H1 (cell line): ENCODE measurements at regions not wholly inside any gene's neighbourhood (a gene's known extent, or its start where the extent isn't known, plus 50 kb on each side); places are given as distances from the start of the nearest gene placed in this dataset.

ENCODE experiments used
- CTCF ChIA-PET: fragments of 300-600 bp; sonication (Branson Sonifier 250); formaldehyde crosslinking; loops from one replicate; lab custom pipeline; 2021; ENCODE audit not compliant: partially characterized antibody; lab: Charles Lee
- POLR2A ChIA-PET: fragments of 300-600 bp; sonication (Branson Sonifier 250); formaldehyde crosslinking; loops from one replicate; lab custom pipeline; 2021; ENCODE audit warnings: inconsistent platforms; ENCODE audit not compliant: partially characterized antibody; lab: Charles Lee
- DNase-seq, 2 experiments: peaks; one replicate each; pipeline versions ENCODE4 v3.0.0 to v3.0.0-alpha.2; 2010 to 2022; ENCODE audit warnings: low spot score in 2 of 2, low read depth in 1 of 2, mixed read lengths in 1 of 2
- FAIRE-seq: peaks from 2 replicates; lab custom pipeline; 2011; peaks lifted over from hg19 to GRCh38; lab: Jason Lieb, UNC
- H2AFZ ChIP-seq: 2 replicates; pipeline ENCODE4 v1.8.1; 2012; ENCODE audit warnings: low read length, inconsistent platforms
- H2AK5ac ChIP-seq: 2 replicates; pipeline ENCODE4 v1.6.1; 2013; ENCODE audit warnings: low read depth, low read length
- H2BK120ac ChIP-seq: replicated peaks from 2 replicates; pipeline ENCODE3; 2013; ENCODE audit warnings: low read depth, low read length, inconsistent platforms
- H2BK12ac ChIP-seq: 2 replicates; pipeline ENCODE4 v1.6.1; 2013; ENCODE audit warnings: low read depth, low read length
- H2BK15ac ChIP-seq: 2 replicates; pipeline ENCODE4 v1.6.1; 2013; ENCODE audit warnings: low read length
- H2BK20ac ChIP-seq: 2 replicates; pipeline ENCODE4 v1.6.1; 2013; ENCODE audit warnings: low read length
- H2BK5ac ChIP-seq: 2 replicates; pipeline ENCODE4 v1.6.1; 2013; ENCODE audit warnings: low read depth, low read length
- H3K14ac ChIP-seq: 2 replicates; pipeline ENCODE4 v1.6.1; 2013; ENCODE audit warnings: inconsistent platforms; ENCODE audit not compliant: insufficient read length
- H3K18ac ChIP-seq: 2 replicates; pipeline ENCODE4 v1.6.1; 2013; ENCODE audit warnings: low read length; ENCODE audit errors: extremely low read depth
- H3K23ac ChIP-seq: 2 replicates; pipeline ENCODE4 v1.6.1; 2013; ENCODE audit warnings: inconsistent platforms; ENCODE audit not compliant: insufficient read length
- H3K23me2 ChIP-seq: 2 replicates; pipeline ENCODE4 v1.6.1; 2013; ENCODE audit warnings: low read depth, low read length
- H3K27ac ChIP-seq: 2 replicates; pipeline ENCODE4 v1.6.1; 2011; ENCODE audit warnings: low read depth, low read length, inconsistent platforms
- H3K27me3 ChIP-seq, 4 experiments: replicated peaks in 1 of 4; 1 replicate in 1 of 4; 2 replicates in 3 of 4; pipeline versions ENCODE4 v1.6.1 to v1.8.1; 2011 to 2013; ENCODE audit warnings: low read length in 3 of 4, mild to moderate bottlenecking in 3 of 4, inconsistent platforms in 2 of 4, mixed read lengths in 2 of 4, moderate library complexity in 1 of 4; ENCODE audit not compliant: control insufficient read depth in 3 of 4, insufficient read depth in 3 of 4; ENCODE audit errors: extremely low read depth in 1 of 4
- H3K36me3 ChIP-seq, 4 experiments: 2 replicates each; pipeline versions ENCODE4 v1.6.1 to v1.8.1; 2011 to 2013; ENCODE audit warnings: mild to moderate bottlenecking in 4 of 4, low read length in 3 of 4, moderate library complexity in 2 of 4, control low read depth in 1 of 4, inconsistent platforms in 1 of 4; ENCODE audit not compliant: insufficient read depth in 4 of 4, control insufficient read depth in 2 of 4
- H3K4ac ChIP-seq: replicated peaks from 2 replicates; pipeline ENCODE3; 2013; ENCODE audit warnings: low read length, low read depth, mixed read lengths, inconsistent platforms; ENCODE audit not compliant: insufficient read length
- H3K4me1 ChIP-seq, 4 experiments: replicated peaks in 1 of 4; 1 replicate in 1 of 4; 2 replicates in 3 of 4; pipeline versions ENCODE4 v1.6.1 to v1.8.1; 2011 to 2013; ENCODE audit warnings: low read length in 3 of 4, inconsistent platforms in 2 of 4, mixed read lengths in 1 of 4; ENCODE audit not compliant: insufficient read depth in 4 of 4, control insufficient read depth in 3 of 4
- H3K4me2 ChIP-seq, 2 experiments: 2 replicates each; pipeline versions ENCODE4 v1.6.1 to v1.8.1; 2011 to 2013; ENCODE audit warnings: low read depth in 2 of 2, low read length in 2 of 2, control low read depth in 1 of 2, inconsistent platforms in 1 of 2, mild to moderate bottlenecking in 1 of 2; ENCODE audit not compliant: insufficient read depth in 1 of 2
- H3K4me3 ChIP-seq, 4 experiments: fragments of 200-600, 300-600 bp in 1 of 4; sonication (generic), shearing (Covaris generic), sonication (Bioruptor Twin) in 1 of 4; 2 replicates each; pipeline versions ENCODE4 v1.5.1 to v1.8.1; 2011 to 2016; ENCODE audit warnings: low read length in 4 of 4, low read depth in 3 of 4, control low read depth in 2 of 4, inconsistent platforms in 2 of 4, mild to moderate bottlenecking in 2 of 4, mixed read lengths in 1 of 4, moderate library complexity in 1 of 4; ENCODE audit not compliant: insufficient read depth in 2 of 4; ENCODE audit errors: extremely low read depth in 1 of 4
- H3K56ac ChIP-seq: replicated peaks from 2 replicates; pipeline ENCODE3; 2013; ENCODE audit warnings: low read depth, mild to moderate bottlenecking, mixed read lengths, low read length, inconsistent platforms; ENCODE audit not compliant: insufficient read length
- H3K79me1 ChIP-seq: 2 replicates; pipeline ENCODE4 v1.6.1; 2013; ENCODE audit warnings: low read depth, low read length, control low read depth
- H3K79me2 ChIP-seq, 2 experiments: 2 replicates each; pipeline versions ENCODE4 v1.6.1 to v1.8.1; 2012 to 2013; ENCODE audit warnings: low read length in 2 of 2, mild to moderate bottlenecking in 2 of 2, inconsistent platforms in 1 of 2; ENCODE audit not compliant: insufficient read depth in 2 of 2, control insufficient read depth in 1 of 2
- H3K9ac ChIP-seq, 4 experiments: replicated peaks in 1 of 4; 1 replicate in 1 of 4; 2 replicates in 3 of 4; pipeline versions ENCODE4 v1.6.1 to v1.8.1; 2011 to 2013; ENCODE audit warnings: low read depth in 3 of 4, low read length in 3 of 4, control low read depth in 2 of 4, mild to moderate bottlenecking in 2 of 4, moderate library complexity in 2 of 4, inconsistent platforms in 1 of 4; ENCODE audit errors: extremely low read depth in 1 of 4
- H3K9me3 ChIP-seq, 2 experiments: 2 replicates each; pipeline versions ENCODE4 v1.6.1 to v1.8.1; 2012 to 2013; ENCODE audit warnings: mild to moderate bottlenecking in 2 of 2, moderate library complexity in 2 of 2, control low read depth in 1 of 2, inconsistent platforms in 1 of 2, low read depth in 1 of 2, low read length in 1 of 2, mixed read lengths in 1 of 2; ENCODE audit not compliant: insufficient read depth in 2 of 2
- H4K20me1 ChIP-seq, 2 experiments: replicated peaks in 1 of 2; 2 replicates each; pipeline versions ENCODE3 to v1.8.1; 2011 to 2013; ENCODE audit warnings: inconsistent platforms in 2 of 2, low read length in 2 of 2, mild to moderate bottlenecking in 1 of 2; ENCODE audit not compliant: insufficient read depth in 2 of 2, control insufficient read depth in 1 of 2
- H4K5ac ChIP-seq: 2 replicates; pipeline ENCODE4 v1.6.1; 2013; ENCODE audit warnings: low read length, low read depth, mixed read lengths, inconsistent platforms; ENCODE audit not compliant: insufficient read length
- H4K8ac ChIP-seq: 2 replicates; pipeline ENCODE4 v1.8.0; 2013; ENCODE audit warnings: mild to moderate bottlenecking, moderate library complexity, low read length, inconsistent platforms; ENCODE audit not compliant: insufficient read depth; ENCODE audit errors: extremely low read depth
- H4K91ac ChIP-seq: replicated peaks from 2 replicates; pipeline ENCODE3; 2013; ENCODE audit warnings: low read length, mixed read lengths, inconsistent platforms; ENCODE audit not compliant: insufficient read length
- BCL11A ChIP-seq, 2 experiments: IDR thresholded peaks; one replicate each; pipeline ENCODE4 v1.6.1; 2011; ENCODE audit warnings: low read depth in 2 of 2, low read length in 2 of 2, mild to moderate bottlenecking in 2 of 2
- CBX5 ChIP-seq: fragments of 300-800, 300-1000 bp; sonication (generic); IDR thresholded peaks from 2 replicates; pipeline ENCODE4 v1.7.1; 2016; ENCODE audit warnings: antibody characterized with exemption, low read length, low read depth
- E2F6 ChIP-seq: IDR thresholded peaks from 2 replicates; pipeline ENCODE4 v1.6.1; 2012; ENCODE audit warnings: inconsistent platforms
- EGR1 ChIP-seq: IDR thresholded peaks from 2 replicates; pipeline ENCODE4 v1.6.1; 2011; ENCODE audit warnings: low read depth, low read length, borderline replicate concordance
- EP300 ChIP-seq, 2 experiments: IDR thresholded peaks; 1 replicate in 1 of 2; 2 replicates in 1 of 2; pipeline ENCODE4 v1.6.1; 2011 to 2012; ENCODE audit warnings: low read depth in 2 of 2, low read length in 2 of 2, mild to moderate bottlenecking in 2 of 2, borderline replicate concordance in 1 of 2, inconsistent platforms in 1 of 2, moderate library complexity in 1 of 2
- EZH2 ChIP-seq: fragments of 200-600 bp; sonication (generic); IDR thresholded peaks from 2 replicates; pipeline ENCODE4 v1.7.1; 2012; ENCODE audit warnings: low read depth, mild to moderate bottlenecking, moderate library complexity, low read length, inconsistent platforms; ENCODE audit not compliant: severe bottlenecking
- KDM1A ChIP-seq: fragments of 200-600, 300-600 bp; sonication (generic); IDR thresholded peaks from 2 replicates; pipeline ENCODE4 v1.7.1; 2016; ENCODE audit warnings: mild to moderate bottlenecking, low read length, borderline replicate concordance
- NANOG ChIP-seq: IDR thresholded peaks from 2 replicates; pipeline ENCODE4 v1.6.1; 2011; ENCODE audit warnings: low read length, low read depth, mild to moderate bottlenecking, inconsistent platforms; ENCODE audit not compliant: insufficient read depth, poor library complexity, severe bottlenecking
- PHF8 ChIP-seq: fragments of 200-600 bp; sonication (generic); conservative IDR thresholded peaks from 2 replicates; pipeline ENCODE4 v1.7.1; 2012; ENCODE audit warnings: low read depth, mild to moderate bottlenecking, inconsistent platforms, low read length, moderate library complexity
- POLR2AphosphoS5 ChIP-seq: IDR thresholded peaks from 2 replicates; pipeline ENCODE4 v1.6.1; 2011; ENCODE audit warnings: low read depth, low read length
- POU5F1 ChIP-seq: IDR thresholded peaks from 2 replicates; pipeline ENCODE4 v1.6.1; 2011; ENCODE audit warnings: low read depth, mild to moderate bottlenecking, low read length, moderate library complexity
- SIX5 ChIP-seq: IDR thresholded peaks from 2 replicates; pipeline ENCODE4 v1.6.1; 2011; ENCODE audit warnings: mild to moderate bottlenecking, low read depth, low read length
- SP4 ChIP-seq: IDR thresholded peaks from 2 replicates; pipeline ENCODE4 v1.6.1; 2012; ENCODE audit warnings: low read length, inconsistent platforms
- WGBS, 2 experiments: shearing (Covaris generic) in 1 of 2; methylation state at CpG; one replicate each; pipeline versions ENCODE4 v1.1.6 to v1.1.7; 2013 to 2015; ENCODE audit warnings: low lambda C conversion rate in 2 of 2, mixed read lengths in 2 of 2, inconsistent platforms in 1 of 2, low coverage in 1 of 2, missing lambda C conversion rate in 1 of 2; ENCODE audit not compliant: insufficient replicate concordance in 2 of 2, insufficient coverage in 1 of 2, insufficient read length in 1 of 2; ENCODE audit errors: extremely low coverage in 1 of 2, missing lambda C conversion rate in 1 of 2; 5-methylcytosine and 5-hydroxymethylcytosine counted together

GRCh38 chr18:45497595-45498286 lies 117.5 kb upstream of the SLC14A2 start:
- Histone ChIP-seq H2BK120ac (no peak overlapping the region), H3K9me3 (no peaks in the 10 kb centered on the region), H3K27me3 (no peaks in the 10 kb centered on the region), H2AFZ (no peak overlapping the region), H3K36me3 (no peaks in the 10 kb centered on the region), H3K18ac (no peak overlapping the region), H2AK5ac (no peak overlapping the region), H3K4me2 (no peak overlapping the region), H2BK20ac (no peak overlapping the region), H3K79me2 (no peaks in the 10 kb centered on the region), H2BK15ac (no peak overlapping the region), H3K79me1 (no peaks in the 10 kb centered on the region), H4K20me1 (no peaks in the 10 kb centered on the region), H4K5ac (no peak overlapping the region), H2BK5ac (no peak overlapping the region), H4K91ac (no peak overlapping the region), H3K4me3 (no peak overlapping the region), H3K23ac (no peak overlapping the region), H3K27ac (no peak overlapping the region), H3K14ac (no peak overlapping the region), H2BK12ac (no peak overlapping the region), H3K4ac (no peak overlapping the region), H3K4me1 (no peaks in the 10 kb centered on the region), H3K23me2 (no peaks in the 10 kb centered on the region; the same call in 1 of the 2 replicates), H3K9ac (no peak overlapping the region), H4K8ac (no peak overlapping the region), H3K56ac (no peak overlapping the region)
- WGBS, 2 experiments, result 83% methylated on average over 5 of the region's 5 CpGs; no CpG with 5 or more reads in 1 of the 2 experiments
- FAIRE-seq (no peak), DNase-seq (no peak)
- CTCF ChIA-PET, result interaction anchor here (0.7 to 1.5 kb wide), 4 partner anchors 75 to 202 kb away, joined by 3 to 7 read pairs (median 4); no protein-coding TSS in a partner anchor
- POLR2A ChIA-PET, result no interaction called here
- no peak for TF ChIP-seq CBX5
- no peak for TF ChIP-seq BCL11A (IDR thresholded peaks at IDR 0.05; ENCODE audit: low read depth in 2 of 2, low read length in 2 of 2)
- no peak for TF ChIP-seq EP300 (IDR thresholded peaks at IDR 0.05; ENCODE audit: borderline replicate concordance in 1 of 2, low read depth in 2 of 2, low read length in 2 of 2)
- TF ChIP-seq PHF8, result no peak
- TF ChIP-seq E2F6, result no peak
- TF ChIP-seq KDM1A, result no peak
- TF ChIP-seq EGR1, result no peak
- TF ChIP-seq EZH2, result no peak
- no peak for TF ChIP-seq POLR2AphosphoS5
- no peak for TF ChIP-seq POU5F1
- TF ChIP-seq SIX5, result no peak
- no peak for TF ChIP-seq SP4
- no peak for TF ChIP-seq NANOG
